Loucy (cell line): ENCODE measurements at regions not wholly inside any gene's neighbourhood (a gene's known extent, or its start where the extent isn't known, plus 50 kb on each side); places are given as distances from the start of the nearest gene placed in this dataset.

Experiments used
- CTCF ChIP-seq: fragments of 200-600 bp; sonication (generic); conservative IDR thresholded peaks from 2 replicates; pipeline ENCODE4 v1.5.1; 2014; ENCODE audit warnings: mild to moderate bottlenecking, antibody characterized with exemption, low read length
- EZH2phosphoT487 ChIP-seq: fragments of 200-600 bp; IDR thresholded peaks from 2 replicates; pipeline ENCODE4 v1.6.1; 2018; ENCODE audit warnings: antibody characterized with exemption, mild to moderate bottlenecking, moderate library complexity, borderline replicate concordance

GRCh38 chr12:113684908-113685782 is 213.5 kb upstream of the LHX5 start:
- TF ChIP-seq CTCF (no peak), EZH2phosphoT487 (no peak)
